HG02840 (cell line): ENCODE measurements at regions not wholly inside any gene's neighbourhood (a gene's known extent, or its start where the extent isn't known, plus 50 kb on each side); places are given as distances from the start of the nearest gene placed in this dataset.

Experiments used
- ATAC-seq: cut with Tn5 transposase; IDR thresholded peaks from one replicate; pipeline ENCODE4 v1.9.1; 2021; ENCODE audit warnings: mild to moderate bottlenecking, moderate library complexity, moderate number of reproducible peaks; ENCODE audit not compliant: unreplicated experiment, low FRiP score

DNA sequence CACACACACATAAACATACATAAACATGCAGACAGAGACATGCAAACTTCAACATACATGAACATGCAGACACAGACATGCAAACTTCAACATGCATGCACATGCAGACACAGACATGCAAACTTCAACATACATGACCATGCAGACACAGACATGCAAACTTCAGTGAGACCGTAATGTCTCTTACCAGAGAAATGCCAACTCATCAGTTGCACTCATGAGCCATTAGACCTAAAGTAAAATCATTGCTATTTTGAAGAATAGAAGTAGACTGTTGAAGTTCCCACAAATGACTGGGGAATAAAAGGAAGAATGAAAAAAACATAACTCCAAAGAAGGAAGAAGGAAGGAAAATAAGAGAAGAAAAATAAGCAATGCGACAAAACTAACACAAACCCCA lies 1044.0 kb upstream of the TMEM132C start:
- ATAC-seq, result no peak

DNA sequence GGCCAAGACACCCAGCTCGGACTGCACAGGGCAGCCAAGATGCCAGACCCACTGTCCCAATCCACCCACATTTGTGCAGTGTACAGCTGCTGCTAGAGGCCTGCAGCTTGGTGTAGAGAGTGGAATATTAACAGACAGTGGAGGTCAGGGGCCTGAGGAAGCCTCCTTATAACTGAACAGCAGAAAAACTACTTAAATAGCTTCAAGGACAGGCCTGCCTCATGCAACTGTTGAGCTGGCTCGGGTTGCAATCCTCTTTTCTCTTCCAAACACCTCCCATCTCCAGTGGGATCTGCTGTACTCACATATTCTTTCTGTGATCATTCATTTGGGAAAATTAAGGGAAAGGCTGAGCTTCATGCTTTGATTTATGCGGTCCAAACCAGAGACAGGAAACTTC lies 1043.2 kb upstream of the TMEM132C start:
- ATAC-seq, result no peak

DNA sequence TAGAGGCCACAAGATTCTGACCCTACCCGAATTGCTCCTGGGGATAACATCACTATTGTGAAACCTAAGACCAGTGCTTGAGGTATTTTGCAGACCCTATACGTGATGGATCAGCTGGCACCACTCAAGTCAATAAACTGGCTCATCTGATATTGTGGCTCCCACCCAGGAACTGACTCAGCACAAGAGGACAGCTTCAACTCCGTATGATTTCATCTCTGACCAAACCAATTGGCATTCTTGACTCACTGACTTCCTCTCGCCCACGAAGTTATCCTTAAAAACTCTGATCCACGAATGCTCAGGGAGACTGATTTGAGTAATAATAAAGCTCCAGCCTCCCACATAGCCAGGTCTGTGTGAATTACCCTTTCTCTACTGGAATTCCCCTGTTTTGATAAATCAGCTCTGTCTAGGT lies 1036.1 kb upstream of the TMEM132C start:
- ATAC-seq, result no peak

DNA sequence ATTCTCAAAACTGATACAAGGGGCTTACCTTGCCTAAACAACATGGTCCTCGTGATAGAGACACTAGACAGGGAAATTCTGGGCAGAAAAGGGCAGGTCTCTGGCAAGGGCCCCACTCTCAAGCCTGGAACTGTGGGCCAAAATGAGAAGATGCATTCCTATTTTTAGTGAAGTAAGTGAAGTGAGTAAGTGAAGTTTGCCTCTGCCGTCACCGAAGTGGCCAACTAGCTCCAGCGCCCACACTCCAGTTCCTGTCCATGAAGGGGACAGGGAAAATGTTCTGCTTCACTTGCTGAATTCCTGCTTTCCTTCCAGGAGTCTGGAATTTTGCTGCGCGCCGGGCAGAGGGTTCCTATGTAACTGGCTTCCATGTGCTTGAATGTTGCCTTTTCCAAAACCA lies 1035.6 kb upstream of the TMEM132C start:
- no peak for ATAC-seq

DNA sequence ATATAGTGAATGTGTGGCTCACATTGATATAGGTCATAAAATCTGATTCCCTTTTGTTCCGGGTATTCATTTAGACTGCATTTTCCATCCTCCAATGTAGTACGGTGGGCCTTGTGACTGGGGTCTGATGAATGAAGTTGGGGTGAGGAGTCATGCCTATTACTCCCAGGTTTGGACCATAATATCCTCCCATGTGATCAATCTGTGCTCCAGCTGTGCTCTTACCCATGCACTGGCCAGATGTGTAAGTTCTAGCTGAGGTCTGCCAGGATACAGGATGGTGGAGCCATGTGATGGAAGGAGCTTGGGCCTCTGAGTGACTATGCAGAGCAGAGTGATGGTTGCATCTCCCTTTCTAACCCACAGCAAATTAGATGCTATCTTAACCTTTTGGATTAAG lies 1034.0 kb upstream of the TMEM132C start:
- no peak for ATAC-seq

DNA sequence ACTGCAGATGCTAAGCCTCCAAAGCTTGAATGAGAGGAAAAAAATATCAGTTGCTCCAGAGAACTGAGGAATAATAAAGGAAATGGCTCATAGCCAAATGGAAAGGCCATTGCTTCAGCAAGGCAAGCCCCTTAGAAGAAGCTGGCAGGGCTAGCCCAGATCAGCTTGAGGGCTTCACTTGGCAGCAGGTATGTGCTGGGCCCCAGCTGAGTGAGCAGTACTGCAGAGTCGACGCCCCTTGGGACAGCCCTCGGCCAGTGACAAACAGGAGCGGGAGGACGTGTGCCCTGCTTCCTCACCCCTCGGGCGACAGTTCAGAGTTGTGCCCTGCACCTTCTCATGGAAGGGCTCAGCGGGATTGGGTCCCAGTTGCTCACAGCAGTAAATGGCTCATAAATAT lies 1031.2 kb upstream of the TMEM132C start:
- ATAC-seq, result no peak

DNA sequence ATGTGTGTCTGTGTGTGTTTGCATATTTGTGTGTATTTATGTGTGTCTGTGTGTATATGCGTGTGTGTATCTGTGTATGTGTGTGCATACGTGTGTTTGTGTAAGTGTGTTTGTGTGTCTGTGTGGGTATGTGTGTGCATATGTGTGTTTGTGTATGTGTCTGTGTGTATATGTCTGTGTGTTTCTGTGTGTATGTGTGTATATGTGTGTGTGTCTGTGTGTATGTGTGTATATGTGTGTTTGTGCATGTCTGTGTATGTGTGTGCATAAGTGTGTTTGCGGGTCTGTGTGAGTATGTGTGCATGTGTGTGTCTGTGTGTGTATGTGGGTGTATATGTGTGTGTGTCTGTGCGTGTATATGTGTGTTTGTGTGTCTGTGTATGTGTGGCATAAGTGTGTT lies 1030.5 kb upstream of the TMEM132C start:
- ATAC-seq, result no peak

DNA sequence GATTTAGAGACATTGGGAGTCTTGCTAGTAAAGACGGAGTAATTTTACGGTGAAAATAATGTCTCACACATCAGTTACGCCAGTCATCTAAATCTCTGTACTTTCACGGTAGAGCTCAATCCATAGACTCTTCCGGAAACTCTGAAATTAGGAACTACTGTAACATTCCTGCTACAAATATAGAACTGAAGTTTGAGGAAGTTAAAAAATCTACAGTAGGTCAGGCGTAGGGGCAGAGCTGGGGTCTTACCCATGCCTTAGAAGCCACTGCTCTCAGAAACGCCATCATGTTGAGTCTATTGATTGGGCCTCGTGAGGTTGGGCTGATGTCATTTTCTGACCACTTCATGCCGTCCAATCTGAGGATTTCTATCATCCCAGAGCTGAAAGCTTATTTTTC lies 1029.8 kb upstream of the TMEM132C start:
- no peak for ATAC-seq

DNA sequence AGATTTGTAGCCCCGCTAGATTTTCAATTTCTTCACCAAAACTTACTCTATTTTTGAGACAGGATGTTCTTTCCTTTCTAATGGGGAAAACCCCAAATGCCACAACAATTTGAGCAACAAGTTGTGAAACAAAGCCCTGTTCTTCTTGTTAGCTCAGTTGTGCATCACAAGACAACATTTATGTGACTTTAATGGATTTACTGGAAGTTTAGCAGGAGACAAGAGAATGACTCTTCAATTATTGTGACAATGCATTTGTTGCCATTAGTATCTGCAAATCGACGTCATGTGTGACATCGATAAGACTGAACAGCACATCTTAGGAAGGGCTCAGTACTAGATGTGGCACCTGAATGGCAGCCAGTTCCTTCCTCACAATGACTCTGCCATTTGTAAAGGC lies 1028.9 kb upstream of the TMEM132C start:
- ATAC-seq, result no peak

DNA sequence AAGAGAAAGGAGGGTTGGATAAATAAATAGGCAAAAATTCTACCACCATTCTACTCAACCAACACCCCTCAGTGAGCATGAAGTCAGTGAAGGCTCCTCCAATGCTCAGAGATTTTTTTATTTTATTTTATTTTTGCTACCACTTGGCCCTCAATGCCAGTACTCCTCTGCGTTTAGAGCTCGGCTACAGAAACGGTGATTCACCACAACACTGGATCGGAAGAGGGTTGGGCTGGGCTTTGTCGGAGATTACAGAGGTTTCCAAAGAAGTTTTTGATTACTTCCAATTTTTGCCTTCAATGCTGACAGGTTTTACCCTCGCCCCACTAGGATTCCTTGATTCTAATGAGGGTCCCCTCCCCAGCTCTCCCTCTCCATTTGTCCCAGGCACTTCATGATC lies 1027.2 kb upstream of the TMEM132C start:
- no peak for ATAC-seq

DNA sequence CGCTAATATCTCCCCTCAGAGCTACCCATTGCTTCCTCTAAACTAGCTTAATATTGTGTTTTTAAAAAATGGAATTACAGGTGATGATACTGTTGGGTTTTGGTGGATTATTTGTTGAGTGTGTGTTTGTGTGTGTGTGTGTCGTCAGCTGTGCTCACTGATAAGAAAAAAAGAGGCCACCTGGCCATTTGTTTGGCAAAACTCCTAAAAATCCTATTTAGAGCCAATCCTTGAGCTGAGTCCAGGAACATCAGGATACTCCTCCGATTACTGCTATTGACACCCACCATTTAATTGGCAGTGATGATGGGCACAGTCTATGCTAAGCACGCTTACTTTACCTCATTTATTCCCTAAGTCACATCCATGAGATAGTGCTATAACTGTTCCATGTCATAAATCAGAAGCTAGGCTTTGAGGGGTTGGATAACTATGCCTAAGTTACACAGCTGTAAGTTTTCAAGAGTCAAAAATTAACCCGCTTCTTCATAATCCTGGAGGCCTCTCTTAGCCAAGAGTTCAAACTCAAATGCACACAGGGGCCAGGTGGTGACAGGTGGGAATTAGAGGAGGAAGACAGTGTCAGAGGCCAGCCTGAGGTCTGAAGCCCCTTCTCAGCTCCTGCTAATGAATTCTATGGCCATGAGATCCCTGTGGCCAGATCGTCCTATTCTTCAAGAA lies 1026.6 kb upstream of the TMEM132C start:
- no peak for ATAC-seq

DNA sequence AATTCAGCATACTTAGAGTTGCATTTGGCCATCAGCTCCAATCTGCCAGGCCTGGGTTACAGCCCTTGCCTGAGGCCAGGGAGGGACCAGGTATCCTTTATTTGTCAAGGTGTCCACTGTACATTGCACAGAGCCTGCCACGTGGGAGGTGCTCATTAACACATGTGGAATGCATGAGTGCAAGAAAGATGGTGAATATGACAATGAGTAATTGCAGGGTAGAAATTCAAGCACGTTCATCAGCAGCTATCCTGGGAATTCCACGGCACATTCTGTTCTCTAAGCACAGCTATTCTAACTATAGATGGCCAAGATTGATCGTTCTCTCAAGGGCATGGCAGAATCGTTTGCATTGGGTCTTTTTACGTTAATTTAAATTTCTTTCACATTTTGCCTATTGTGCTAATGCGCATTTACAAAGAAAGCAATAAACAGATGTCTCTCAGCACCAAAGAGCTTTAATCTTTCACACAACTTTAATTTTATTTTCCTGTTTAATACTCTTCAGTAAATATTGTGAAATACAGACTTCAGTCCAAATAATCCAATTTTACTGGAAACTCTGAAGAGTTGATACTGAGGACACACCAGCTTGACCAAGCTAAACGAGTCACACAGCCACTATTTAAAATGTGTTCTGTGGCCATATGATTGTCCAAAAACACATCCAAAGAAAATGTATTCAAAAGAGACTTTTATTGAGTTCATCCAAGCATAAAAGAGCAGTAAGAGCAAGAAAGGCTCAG lies 1025.7 kb upstream of the TMEM132C start:
- no peak for ATAC-seq

DNA sequence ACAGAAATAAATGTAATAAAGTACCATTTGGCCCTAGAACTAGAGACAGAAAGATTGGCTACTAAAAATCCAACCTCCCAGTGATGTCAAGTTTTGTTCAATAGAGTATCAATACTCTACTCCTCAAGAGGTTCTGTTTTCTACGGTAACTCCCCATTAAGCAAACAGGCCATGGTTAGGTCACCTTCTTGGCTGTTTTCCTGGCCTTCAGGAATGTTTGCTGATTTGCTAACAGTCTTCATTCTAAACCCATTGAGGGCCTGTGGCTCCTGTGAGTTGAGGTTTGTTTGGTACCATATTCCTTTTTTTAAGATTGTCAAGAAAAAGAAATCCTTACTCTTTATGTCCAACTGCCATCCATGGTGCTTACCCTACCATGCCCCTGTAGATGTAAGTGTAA lies 1022.0 kb upstream of the TMEM132C start:
- no peak for ATAC-seq

DNA sequence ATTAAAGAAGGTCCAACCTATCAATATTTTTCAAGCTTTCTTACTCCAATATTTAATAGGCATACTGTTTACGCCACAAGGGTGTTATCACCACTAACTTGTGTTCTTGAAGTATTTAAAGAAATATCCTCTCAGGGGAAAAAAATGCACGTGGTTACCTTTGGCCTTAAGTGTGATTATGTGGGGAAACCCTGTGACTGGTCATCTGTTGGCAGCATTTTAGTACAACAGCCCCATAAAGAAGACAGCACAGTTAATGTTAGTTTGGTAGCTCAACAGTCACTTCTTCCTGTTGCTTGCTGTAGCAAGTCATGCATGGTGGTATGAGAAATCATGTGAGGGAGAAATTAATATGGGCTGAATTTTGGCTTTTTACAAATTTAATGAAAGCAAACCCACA lies 1021.5 kb upstream of the TMEM132C start:
- no peak for ATAC-seq

DNA sequence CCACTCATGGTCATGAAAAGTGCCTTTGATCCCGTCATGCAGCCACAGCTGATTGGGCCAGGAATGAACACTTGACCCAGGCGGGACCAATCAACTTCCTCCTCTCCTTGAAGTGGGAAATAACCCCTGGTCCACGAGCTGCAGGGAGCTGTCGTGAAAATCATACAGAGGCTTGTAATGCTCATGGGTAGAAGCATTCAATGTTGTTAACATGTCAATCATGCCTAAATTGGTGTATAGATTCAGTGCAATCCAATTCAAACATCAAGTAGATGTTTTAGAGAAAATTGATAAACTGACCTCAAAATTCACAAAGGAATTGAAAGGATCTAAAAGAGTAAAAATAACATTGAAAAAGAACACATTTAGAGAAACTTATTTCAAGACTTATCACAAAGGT lies 1019.0 kb upstream of the TMEM132C start:
- no peak for ATAC-seq

DNA sequence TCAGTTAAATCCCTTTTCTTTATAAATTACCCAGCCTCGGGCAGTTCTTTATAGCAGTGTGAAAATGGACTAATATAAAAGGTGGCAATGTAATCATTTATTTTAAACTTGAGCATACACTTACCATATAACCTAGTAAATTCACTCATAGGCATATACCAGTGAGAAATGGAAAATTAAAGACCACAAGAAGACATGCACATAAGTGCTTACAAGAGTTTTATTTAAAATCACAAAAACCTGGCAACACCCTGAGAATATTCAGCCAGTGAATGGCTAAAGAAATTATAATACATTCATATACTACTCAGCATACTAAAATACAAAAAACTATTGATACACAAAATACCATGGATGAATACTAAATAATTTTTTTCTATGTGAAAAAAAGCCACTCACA lies 1017.5 kb upstream of the TMEM132C start:
- ATAC-seq, result no peak

DNA sequence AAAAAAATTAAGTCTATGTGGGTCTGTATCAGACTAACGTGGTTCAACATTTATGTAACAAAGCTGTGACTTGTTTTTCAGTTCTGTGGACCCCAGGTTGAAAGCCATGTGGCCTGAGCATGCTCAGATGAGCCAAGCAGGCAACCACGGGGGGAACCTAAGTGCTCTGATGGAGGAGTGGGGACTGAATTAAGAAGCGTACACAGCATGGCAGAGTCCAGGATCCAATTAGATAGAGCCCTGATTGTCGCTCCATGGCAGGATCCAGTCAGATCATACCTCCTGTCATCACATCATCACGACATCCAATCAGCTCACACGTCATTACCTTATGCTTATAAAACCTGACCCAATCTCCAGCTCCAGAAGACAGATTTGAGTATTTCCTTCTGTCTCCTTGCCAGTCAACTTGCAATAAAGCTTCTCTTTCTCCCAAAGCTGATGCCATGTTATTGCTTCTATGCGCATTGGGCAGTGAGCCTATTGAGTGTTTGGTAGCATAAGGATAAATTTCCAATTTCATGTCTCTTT lies 1013.1 kb upstream of the TMEM132C start:
- ATAC-seq, result no peak

DNA sequence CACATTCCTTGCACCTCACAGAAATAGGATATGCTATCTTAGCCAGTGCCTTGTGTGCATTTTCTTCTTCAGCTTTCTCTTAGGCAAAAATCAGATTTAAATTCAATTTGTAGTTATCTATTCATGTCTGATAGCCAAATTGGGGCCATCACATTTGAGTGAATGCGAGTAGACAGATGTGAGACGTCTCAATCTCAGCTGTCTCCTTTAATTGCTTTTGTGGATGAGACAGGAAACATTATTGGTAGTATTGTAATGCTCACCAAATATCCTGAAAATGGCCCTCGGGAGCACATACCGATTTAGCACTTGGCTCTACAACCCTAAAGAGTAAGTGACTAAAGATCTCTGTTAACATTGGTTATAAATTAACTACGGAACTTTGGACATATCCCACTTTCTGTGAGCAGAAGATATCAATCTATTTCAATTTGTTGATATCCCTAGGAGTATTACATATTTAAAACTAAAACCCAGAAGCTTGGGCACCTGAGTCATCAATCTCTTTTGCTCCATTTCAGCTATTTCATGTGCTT lies 1012.5 kb upstream of the TMEM132C start:
- no peak for ATAC-seq

DNA sequence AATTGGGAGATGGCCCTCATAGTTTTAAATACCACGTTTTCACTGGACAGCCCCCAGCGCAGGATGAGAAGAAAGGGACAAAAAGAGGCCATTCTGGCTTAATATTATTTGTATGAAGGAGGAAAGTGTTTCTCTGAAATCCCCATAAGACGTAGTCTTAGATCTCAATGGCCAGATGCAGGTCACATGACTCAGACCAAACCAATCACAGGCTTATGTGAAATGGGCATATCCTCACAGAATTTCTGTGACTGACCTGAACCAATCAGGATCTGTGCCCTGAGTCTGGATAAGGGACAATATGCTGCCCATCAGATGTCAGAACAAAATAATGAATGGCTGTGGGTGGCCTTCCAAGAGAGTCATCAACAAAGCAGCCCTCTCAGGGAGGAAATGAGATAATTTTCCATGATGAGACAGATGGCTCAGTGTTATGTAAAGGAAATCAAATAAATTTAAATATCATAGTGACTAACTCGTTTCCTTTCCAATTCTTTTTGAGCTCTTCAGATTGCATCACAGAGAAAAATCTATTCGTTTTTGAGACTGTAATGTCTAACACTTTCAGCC lies 1009.5 kb upstream of the TMEM132C start:
- no peak for ATAC-seq

DNA sequence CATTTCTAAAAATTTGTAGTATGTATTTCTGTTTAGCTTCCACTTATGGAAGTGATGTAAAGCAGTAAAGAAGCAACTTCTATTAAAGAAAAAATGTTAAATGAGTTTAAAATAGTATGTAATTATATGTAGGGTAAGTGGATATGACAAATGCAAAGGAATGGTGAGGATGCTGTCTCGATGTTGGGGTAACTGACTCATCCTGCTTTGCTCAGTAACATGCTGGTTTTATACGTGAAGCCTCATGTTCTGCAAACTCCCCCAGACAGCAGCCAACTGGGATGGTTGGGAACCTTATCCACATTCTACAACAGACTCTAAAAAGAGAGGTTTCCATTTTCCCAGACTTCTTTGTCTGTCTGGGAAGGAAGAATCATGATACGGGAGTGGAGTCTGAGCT lies 1006.4 kb upstream of the TMEM132C start:
- no peak for ATAC-seq

DNA sequence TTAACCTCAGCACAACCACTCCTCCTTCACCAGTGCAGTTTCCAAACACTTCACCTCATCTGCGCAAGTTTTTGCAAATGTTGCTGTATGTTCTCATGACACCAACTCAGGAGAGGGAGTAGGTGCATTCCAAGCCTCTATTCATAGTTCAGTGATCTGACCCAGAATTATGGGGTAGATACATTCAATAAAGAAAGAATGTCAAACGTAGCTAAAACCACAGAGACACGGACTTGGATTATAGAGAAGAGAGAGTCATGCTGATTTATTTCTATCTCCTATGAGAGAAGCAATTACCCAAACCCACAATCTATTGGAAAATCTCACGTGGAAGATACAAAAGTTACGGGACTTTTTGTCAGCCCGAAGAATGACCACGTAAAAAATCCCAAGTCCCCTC lies 1006.0 kb upstream of the TMEM132C start:
- ATAC-seq, result no peak
